ENCODE measurements at regions not wholly inside any gene's neighbourhood (a gene's known extent, or its start where the extent isn't known, plus 50 kb on each side); places are given as distances from the start of the nearest gene placed in this dataset.

DNA sequence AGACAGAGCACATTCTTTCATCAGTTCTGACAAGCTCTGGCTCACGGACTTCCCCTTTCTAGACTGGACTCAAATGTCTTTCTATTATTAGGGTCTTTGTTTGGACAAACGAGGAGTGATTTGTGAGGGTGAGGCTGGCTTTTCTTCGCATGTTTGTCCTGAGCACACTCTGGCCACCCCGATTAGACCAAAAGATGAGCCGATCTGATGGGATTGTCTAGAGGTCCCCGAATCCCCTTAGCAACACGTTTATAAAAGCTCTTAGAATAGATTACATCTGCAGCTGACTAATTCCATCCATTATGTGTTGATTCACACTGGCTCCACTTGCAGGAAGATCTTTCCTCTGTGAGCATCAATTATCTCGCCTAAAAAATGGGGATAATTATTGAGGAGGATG is 675.4 kb upstream of the AUTS2 start:
- TF ChIP-seq EP300 (IDR thresholded peaks at IDR 0.05) (no peak), POLR2AphosphoS5 (IDR thresholded peaks at IDR 0.05) (no peak), POLR2A (IDR thresholded peaks at IDR 0.05) (no peak)
- TF ChIP-seq, protein P1, sequence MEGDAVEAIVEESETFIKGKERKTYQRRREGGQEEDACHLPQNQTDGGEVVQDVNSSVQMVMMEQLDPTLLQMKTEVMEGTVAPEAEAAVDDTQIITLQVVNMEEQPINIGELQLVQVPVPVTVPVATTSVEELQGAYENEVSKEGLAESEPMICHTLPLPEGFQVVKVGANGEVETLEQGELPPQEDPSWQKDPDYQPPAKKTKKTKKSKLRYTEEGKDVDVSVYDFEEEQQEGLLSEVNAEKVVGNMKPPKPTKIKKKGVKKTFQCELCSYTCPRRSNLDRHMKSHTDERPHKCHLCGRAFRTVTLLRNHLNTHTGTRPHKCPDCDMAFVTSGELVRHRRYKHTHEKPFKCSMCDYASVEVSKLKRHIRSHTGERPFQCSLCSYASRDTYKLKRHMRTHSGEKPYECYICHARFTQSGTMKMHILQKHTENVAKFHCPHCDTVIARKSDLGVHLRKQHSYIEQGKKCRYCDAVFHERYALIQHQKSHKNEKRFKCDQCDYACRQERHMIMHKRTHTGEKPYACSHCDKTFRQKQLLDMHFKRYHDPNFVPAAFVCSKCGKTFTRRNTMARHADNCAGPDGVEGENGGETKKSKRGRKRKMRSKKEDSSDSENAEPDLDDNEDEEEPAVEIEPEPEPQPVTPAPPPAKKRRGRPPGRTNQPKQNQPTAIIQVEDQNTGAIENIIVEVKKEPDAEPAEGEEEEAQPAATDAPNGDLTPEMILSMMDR (IDR thresholded peaks at IDR 0.05), result no peak

Data from gastroesophageal sphincter (tissue), 3 donors.